Activated naive CD4-positive, alpha-beta T cell treated with anti-CD3 and anti-CD28 coated beads, Interleukin-2, amount 50 U/mL, for 24 hours (primary cell): ENCODE measurements at regions not wholly inside any gene's neighbourhood (a gene's known extent, or its start where the extent isn't known, plus 50 kb on each side); places are given as distances from the start of the nearest gene placed in this dataset.

Experiments used
- H3K27ac Mint-ChIP-seq: one replicate; pipeline ENCODE4 v1.8.0; 2021; ENCODE audit warnings: mild to moderate bottlenecking, mixed read lengths
- H3K27me3 Mint-ChIP-seq: one replicate; pipeline ENCODE4 v1.8.0; 2021; ENCODE audit warnings: mixed read lengths
- H3K36me3 Mint-ChIP-seq: one replicate; pipeline ENCODE4 v1.8.0; 2021; ENCODE audit warnings: mixed read lengths
- H3K4me1 Mint-ChIP-seq: one replicate; pipeline ENCODE4 v1.8.0; 2021; ENCODE audit warnings: mixed read lengths
- H3K4me3 Mint-ChIP-seq: one replicate; pipeline ENCODE4 v1.8.0; 2021; ENCODE audit warnings: mild to moderate bottlenecking, mixed read lengths
- H3K9me3 Mint-ChIP-seq: one replicate; pipeline ENCODE4 v1.8.0; 2021; ENCODE audit warnings: mixed read lengths

GRCh38 chr2:125444106-125444505, 1211.9 kb upstream of the GYPC start:
- Mint-ChIP-seq H3K36me3 (no peaks in the 10 kb centered on the region), H3K4me1 (no peaks in the 10 kb centered on the region), H3K27ac (no peak overlapping the region), H3K27me3 (no peaks in the 10 kb centered on the region), H3K4me3 (no peak overlapping the region), H3K9me3 (no peaks in the 10 kb centered on the region)

GRCh38 chr2:125445495-125445894, 1210.5 kb upstream of the GYPC start:
- no peaks in the 10 kb centered on the region for H3K27me3 Mint-ChIP-seq
- no peaks in the 10 kb centered on the region for H3K36me3 Mint-ChIP-seq
- H3K9me3 Mint-ChIP-seq, result no peaks in the 10 kb centered on the region
- no peaks in the 10 kb centered on the region for H3K4me1 Mint-ChIP-seq
- H3K27ac Mint-ChIP-seq, result no peak overlapping the region
- no peak overlapping the region for H3K4me3 Mint-ChIP-seq

- no peaks in the 10 kb centered on the region for H3K36me3 Mint-ChIP-seq
- H3K4me1 Mint-ChIP-seq, result no peaks in the 10 kb centered on the region
- H3K9me3 Mint-ChIP-seq, result peaks cover 16% of the 10 kb centered on the region
- H3K27ac Mint-ChIP-seq, result no peak overlapping the region
- H3K4me3 Mint-ChIP-seq, result no peak overlapping the region
- no peaks in the 10 kb centered on the region for H3K27me3 Mint-ChIP-seq
Observed at GRCh38 chr2:125450092-125450491, 1205.9 kb upstream of the GYPC start.

GRCh38 chr2:125455110-125455509, 1200.8 kb upstream of the GYPC start:
- H3K4me3 Mint-ChIP-seq, result no peak overlapping the region
- no peak overlapping the region for H3K27ac Mint-ChIP-seq
- no peaks in the 10 kb centered on the region for H3K4me1 Mint-ChIP-seq
- H3K9me3 Mint-ChIP-seq, result peaks cover 16% of the 10 kb centered on the region
- H3K27me3 Mint-ChIP-seq, result no peaks in the 10 kb centered on the region
- H3K36me3 Mint-ChIP-seq, result no peaks in the 10 kb centered on the region

GRCh38 chr2:125456693-125457363, 1199.1 kb upstream of the GYPC start:
- Mint-ChIP-seq H3K4me3 (no peak overlapping the region), H3K27me3 (no peaks in the 10 kb centered on the region), H3K27ac (no peak overlapping the region), H3K9me3 (peaks cover 17% of the 10 kb centered on the region), H3K4me1 (no peaks in the 10 kb centered on the region), H3K36me3 (no peaks in the 10 kb centered on the region)

GRCh38 chr2:125471963-125472362, 1184.0 kb upstream of the GYPC start:
- Mint-ChIP-seq H3K9me3 (peaks cover 11% of the 10 kb centered on the region), H3K36me3 (no peaks in the 10 kb centered on the region), H3K27ac (no peak overlapping the region), H3K4me1 (no peaks in the 10 kb centered on the region), H3K4me3 (no peak overlapping the region), H3K27me3 (no peaks in the 10 kb centered on the region)

- Mint-ChIP-seq H3K27me3 (no peaks in the 10 kb centered on the region), H3K27ac (no peak overlapping the region), H3K36me3 (no peaks in the 10 kb centered on the region), H3K9me3 (peaks cover 19% of the 10 kb centered on the region), H3K4me3 (no peak overlapping the region), H3K4me1 (no peaks in the 10 kb centered on the region)
Observed at GRCh38 chr2:125479143-125479636, 1176.8 kb upstream of the GYPC start.

- Mint-ChIP-seq H3K9me3 (peaks cover 30% of the 10 kb centered on the region), H3K4me1 (no peaks in the 10 kb centered on the region), H3K36me3 (no peaks in the 10 kb centered on the region), H3K27me3 (no peaks in the 10 kb centered on the region), H3K27ac (no peak overlapping the region), H3K4me3 (no peak overlapping the region)
Observed at GRCh38 chr2:125490308-125490707, 1165.7 kb upstream of the GYPC start.

- H3K4me1 Mint-ChIP-seq, result no peaks in the 10 kb centered on the region
- peaks cover 28% of the 10 kb centered on the region for H3K9me3 Mint-ChIP-seq
- no peaks in the 10 kb centered on the region for H3K36me3 Mint-ChIP-seq
- H3K4me3 Mint-ChIP-seq, result no peak overlapping the region
- H3K27ac Mint-ChIP-seq, result no peak overlapping the region
- H3K27me3 Mint-ChIP-seq, result no peaks in the 10 kb centered on the region
Observed at GRCh38 chr2:125491663-125492062, 1164.3 kb upstream of the GYPC start.

GRCh38 chr2:125512313-125512712, 1143.6 kb upstream of the GYPC start:
- no peak overlapping the region for H3K27ac Mint-ChIP-seq

GRCh38 chr2:125516496-125517109, 1139.4 kb upstream of the GYPC start:
- Mint-ChIP-seq H3K36me3 (no peaks in the 10 kb centered on the region), H3K27ac (no peak overlapping the region), H3K9me3 (peaks cover 20% of the 10 kb centered on the region), H3K4me1 (no peaks in the 10 kb centered on the region), H3K27me3 (peaks cover 1% of the 10 kb centered on the region), H3K4me3 (no peak overlapping the region)

More at GRCh38 chr2:125512313-125512712, 1143.6 kb upstream of the GYPC start:
- peaks cover 18% of the 10 kb centered on the region for H3K9me3 Mint-ChIP-seq
- no peaks in the 10 kb centered on the region for H3K4me1 Mint-ChIP-seq
- H3K27me3 Mint-ChIP-seq, result peaks cover under 1% of the 10 kb centered on the region
- H3K4me3 Mint-ChIP-seq, result no peak overlapping the region
- H3K36me3 Mint-ChIP-seq, result no peaks in the 10 kb centered on the region

GRCh38 chr2:125526093-125526492, 1129.9 kb upstream of the GYPC start:
- H3K9me3 Mint-ChIP-seq, result no peaks in the 10 kb centered on the region
- no peak overlapping the region for H3K4me3 Mint-ChIP-seq
- H3K4me1 Mint-ChIP-seq, result no peaks in the 10 kb centered on the region
- no peak overlapping the region for H3K27ac Mint-ChIP-seq
- no peaks in the 10 kb centered on the region for H3K36me3 Mint-ChIP-seq
- H3K27me3 Mint-ChIP-seq, result no peaks in the 10 kb centered on the region

GRCh38 chr2:125535089-125535488, 1120.9 kb upstream of the GYPC start:
- Mint-ChIP-seq H3K4me1 (no peaks in the 10 kb centered on the region), H3K9me3 (no peaks in the 10 kb centered on the region), H3K27ac (no peak overlapping the region), H3K36me3 (no peaks in the 10 kb centered on the region), H3K27me3 (no peaks in the 10 kb centered on the region), H3K4me3 (no peak overlapping the region)

GRCh38 chr2:125543968-125544514, 1111.9 kb upstream of the GYPC start:
- no peaks in the 10 kb centered on the region for H3K27me3 Mint-ChIP-seq
- H3K4me3 Mint-ChIP-seq, result no peak overlapping the region
- peaks cover 9% of the 10 kb centered on the region for H3K9me3 Mint-ChIP-seq
- no peaks in the 10 kb centered on the region for H3K4me1 Mint-ChIP-seq
- no peak overlapping the region for H3K27ac Mint-ChIP-seq
- H3K36me3 Mint-ChIP-seq, result no peaks in the 10 kb centered on the region

- no peaks in the 10 kb centered on the region for H3K27me3 Mint-ChIP-seq
- no peak overlapping the region for H3K4me3 Mint-ChIP-seq
- no peaks in the 10 kb centered on the region for H3K4me1 Mint-ChIP-seq
- peaks cover 9% of the 10 kb centered on the region for H3K9me3 Mint-ChIP-seq
- H3K27ac Mint-ChIP-seq, result no peak overlapping the region
- H3K36me3 Mint-ChIP-seq, result no peaks in the 10 kb centered on the region
Observed at GRCh38 chr2:125553768-125554167, 1102.2 kb upstream of the GYPC start.

GRCh38 chr2:125554956-125555355, 1101.0 kb upstream of the GYPC start:
- Mint-ChIP-seq H3K27me3 (no peaks in the 10 kb centered on the region), H3K36me3 (no peaks in the 10 kb centered on the region), H3K27ac (no peak overlapping the region), H3K9me3 (peaks cover 3% of the 10 kb centered on the region), H3K4me1 (no peaks in the 10 kb centered on the region), H3K4me3 (no peak overlapping the region)
